ENCODE measurements at regions not wholly inside any gene's neighbourhood (a gene's known extent, or its start where the extent isn't known, plus 50 kb on each side); places are given as distances from the start of the nearest gene placed in this dataset.
"Not testable (repeated sequence)": the region's sequence is repeated elsewhere in the genome, so short reads cannot be mapped to it uniquely, and the experiment has no call there.

GRCh38 chr5:23800307-23800706 is 292.9 kb downstream of the PRDM9 start:
- not testable (repeated sequence) for H3K79me1 ChIP-seq (ENCODE audit: low read depth, low read length); H3K27me3 ChIP-seq (ENCODE audit: control insufficient read depth in 3 of 3, insufficient read depth in 3 of 3, low read depth in 1 of 3, low read length in 3 of 3); H3K36me3 ChIP-seq (replicated peaks in 1 of 2; ENCODE audit: control insufficient read depth in 2 of 2, insufficient read depth in 2 of 2, low read length in 2 of 2); H3K23ac ChIP-seq (ENCODE audit: low read depth, low read length, poor library complexity); H2BK5ac ChIP-seq (ENCODE audit: low read length); H2AK5ac ChIP-seq (ENCODE audit: low read depth, low read length); H3K14ac ChIP-seq (ENCODE audit: low read length); H2BK120ac ChIP-seq (ENCODE audit: low read depth, low read length); H3K9me3 ChIP-seq (replicated peaks in 1 of 2; ENCODE audit: control insufficient read depth in 2 of 2, insufficient read depth in 1 of 2, low read depth in 1 of 2, low read length in 2 of 2); H3K27ac ChIP-seq (replicated peaks; ENCODE audit: low read length); H3K4ac ChIP-seq (ENCODE audit: low read length); DNase-seq (ENCODE audit: low spot score); H3K4me2 ChIP-seq (ENCODE audit: insufficient read depth, low read length, poor library complexity, severe bottlenecking); H2BK15ac ChIP-seq (ENCODE audit: low read length); H4K91ac ChIP-seq (ENCODE audit: low read depth, low read length, poor library complexity); H3K18ac ChIP-seq (ENCODE audit: low read length); H2AFZ ChIP-seq (ENCODE audit: low read length); H2BK12ac ChIP-seq (ENCODE audit: low read length); H3K4me3 ChIP-seq (ENCODE audit: low read length in 2 of 2); H3K4me1 ChIP-seq (ENCODE audit: control insufficient read depth in 2 of 2, insufficient read depth in 1 of 2, low read depth in 1 of 2, low read length in 2 of 2); H4K8ac ChIP-seq (ENCODE audit: low read depth, low read length); H3K9ac ChIP-seq (ENCODE audit: low read depth, low read length, poor library complexity)
- no CpG with 5 or more reads among the region's 4 CpGs for WGBS, 2 donors (ENCODE audit: extremely low coverage in 2 of 2, insufficient read length in 2 of 2, insufficient replicate concordance in 1 of 2)

- no peak overlapping the region for H2BK5ac ChIP-seq (ENCODE audit: low read length)
- no peak for DNase-seq (ENCODE audit: low spot score)
- no peak overlapping the region for H3K4me2 ChIP-seq (ENCODE audit: insufficient read depth, low read length, poor library complexity, severe bottlenecking)
Observed at GRCh38 chr5:23820765-23821471, 313.5 kb downstream of the PRDM9 start.

GRCh38 chr5:23823521-23823920 is 316.1 kb downstream of the PRDM9 start:
- Histone ChIP-seq H4K91ac (ENCODE audit: low read depth, low read length, poor library complexity) (no peak overlapping the region), H2BK120ac (ENCODE audit: low read depth, low read length) (no peak overlapping the region), H3K4me1 (ENCODE audit: control insufficient read depth in 2 of 2, insufficient read depth in 1 of 2, low read depth in 1 of 2, low read length in 2 of 2) (no peaks in the 10 kb centered on the region), H3K27ac (replicated peaks; ENCODE audit: low read length) (no peak overlapping the region), H3K9ac (ENCODE audit: low read depth, low read length, poor library complexity) (no peak overlapping the region), H3K27me3 (ENCODE audit: control insufficient read depth in 3 of 3, insufficient read depth in 3 of 3, low read depth in 1 of 3, low read length in 3 of 3) (no peaks in the 10 kb centered on the region), H2BK15ac (ENCODE audit: low read length) (no peak overlapping the region), H2BK12ac (ENCODE audit: low read length) (no peak overlapping the region), H2AK5ac (ENCODE audit: low read depth, low read length) (no peak overlapping the region), H2BK5ac (ENCODE audit: low read length) (no peak overlapping the region), H3K4ac (ENCODE audit: low read length) (no peak overlapping the region), H3K18ac (ENCODE audit: low read length) (no peak overlapping the region), H3K14ac (ENCODE audit: low read length) (no peak overlapping the region), H3K36me3 (replicated peaks in 1 of 2; ENCODE audit: control insufficient read depth in 2 of 2, insufficient read depth in 2 of 2, low read length in 2 of 2) (no peaks in the 10 kb centered on the region), H2AFZ (ENCODE audit: low read length) (no peak overlapping the region), H3K23ac (ENCODE audit: low read depth, low read length, poor library complexity) (no peak overlapping the region), H4K8ac (ENCODE audit: low read depth, low read length) (no peak overlapping the region), H3K4me2 (ENCODE audit: insufficient read depth, low read length, poor library complexity, severe bottlenecking) (no peak overlapping the region), H3K4me3 (ENCODE audit: low read length in 2 of 2) (no peak overlapping the region), H3K9me3 (replicated peaks in 1 of 2; ENCODE audit: control insufficient read depth in 2 of 2, insufficient read depth in 1 of 2, low read depth in 1 of 2, low read length in 2 of 2) (peaks cover 0 to 2% of the 10 kb centered on the region in 2 donors), H3K79me1 (ENCODE audit: low read depth, low read length) (no peaks in the 10 kb centered on the region)
- DNase-seq (ENCODE audit: low spot score) = no peak
- WGBS, 2 donors (ENCODE audit: extremely low coverage in 2 of 2, insufficient read length in 2 of 2, insufficient replicate concordance in 1 of 2) = no CpG with 5 or more reads among the region's 8 CpGs

More at GRCh38 chr5:23820765-23821471, 313.5 kb downstream of the PRDM9 start:
- Histone ChIP-seq H2AFZ (ENCODE audit: low read length) (no peak overlapping the region), H2AK5ac (ENCODE audit: low read depth, low read length) (no peak overlapping the region), H3K18ac (ENCODE audit: low read length) (no peak overlapping the region), H2BK12ac (ENCODE audit: low read length) (no peak overlapping the region), H3K23ac (ENCODE audit: low read depth, low read length, poor library complexity) (no peak overlapping the region), H3K14ac (ENCODE audit: low read length) (no peak overlapping the region), H4K8ac (ENCODE audit: low read depth, low read length) (no peak overlapping the region), H3K4ac (ENCODE audit: low read length) (no peak overlapping the region), H2BK15ac (ENCODE audit: low read length) (no peak overlapping the region), H2BK120ac (ENCODE audit: low read depth, low read length) (no peak overlapping the region), H3K4me3 (ENCODE audit: low read length in 2 of 2) (no peak overlapping the region), H3K9me3 (replicated peaks in 1 of 2; ENCODE audit: control insufficient read depth in 2 of 2, insufficient read depth in 1 of 2, low read depth in 1 of 2, low read length in 2 of 2) (peaks cover 0 to 2% of the 10 kb centered on the region in 2 donors), H3K27me3 (ENCODE audit: control insufficient read depth in 3 of 3, insufficient read depth in 3 of 3, low read depth in 1 of 3, low read length in 3 of 3) (no peaks in the 10 kb centered on the region), H3K79me1 (ENCODE audit: low read depth, low read length) (no peaks in the 10 kb centered on the region), H3K9ac (ENCODE audit: low read depth, low read length, poor library complexity) (no peak overlapping the region), H3K27ac (replicated peaks; ENCODE audit: low read length) (no peak overlapping the region), H3K4me1 (ENCODE audit: control insufficient read depth in 2 of 2, insufficient read depth in 1 of 2, low read depth in 1 of 2, low read length in 2 of 2) (no peaks in the 10 kb centered on the region), H3K36me3 (replicated peaks in 1 of 2; ENCODE audit: control insufficient read depth in 2 of 2, insufficient read depth in 2 of 2, low read length in 2 of 2) (no peaks in the 10 kb centered on the region), H4K91ac (ENCODE audit: low read depth, low read length, poor library complexity) (no peak overlapping the region)
- WGBS, 2 donors (ENCODE audit: extremely low coverage in 2 of 2, insufficient read length in 2 of 2, insufficient replicate concordance in 1 of 2) = no CpG with 5 or more reads among the region's 5 CpGs

- Histone ChIP-seq H2BK5ac (ENCODE audit: low read length) (no peak overlapping the region), H2AFZ (ENCODE audit: low read length) (no peak overlapping the region), H3K14ac (ENCODE audit: low read length) (no peak overlapping the region), H2BK15ac (ENCODE audit: low read length) (no peak overlapping the region), H3K23ac (ENCODE audit: low read depth, low read length, poor library complexity) (no peak overlapping the region), H3K27me3 (ENCODE audit: control insufficient read depth in 3 of 3, insufficient read depth in 3 of 3, low read depth in 1 of 3, low read length in 3 of 3) (no peaks in the 10 kb centered on the region), H2AK5ac (ENCODE audit: low read depth, low read length) (no peak overlapping the region), H2BK12ac (ENCODE audit: low read length) (no peak overlapping the region), H3K4me3 (ENCODE audit: low read length in 2 of 2) (no peak overlapping the region), H3K79me1 (ENCODE audit: low read depth, low read length) (no peaks in the 10 kb centered on the region), H3K18ac (ENCODE audit: low read length) (no peak overlapping the region), H2BK120ac (ENCODE audit: low read depth, low read length) (no peak overlapping the region), H3K9me3 (replicated peaks in 1 of 2; ENCODE audit: control insufficient read depth in 2 of 2, insufficient read depth in 1 of 2, low read depth in 1 of 2, low read length in 2 of 2) (no peaks in the 10 kb centered on the region), H3K27ac (replicated peaks; ENCODE audit: low read length) (no peak overlapping the region), H3K4me1 (ENCODE audit: control insufficient read depth in 2 of 2, insufficient read depth in 1 of 2, low read depth in 1 of 2, low read length in 2 of 2) (no peaks in the 10 kb centered on the region), H3K9ac (ENCODE audit: low read depth, low read length, poor library complexity) (no peak overlapping the region), H4K8ac (ENCODE audit: low read depth, low read length) (no peak overlapping the region), H3K4me2 (ENCODE audit: insufficient read depth, low read length, poor library complexity, severe bottlenecking) (no peak overlapping the region), H3K4ac (ENCODE audit: low read length) (no peak overlapping the region), H4K91ac (ENCODE audit: low read depth, low read length, poor library complexity) (no peak overlapping the region), H3K36me3 (replicated peaks in 1 of 2; ENCODE audit: control insufficient read depth in 2 of 2, insufficient read depth in 2 of 2, low read length in 2 of 2) (no peaks in the 10 kb centered on the region)
- DNase-seq (ENCODE audit: low spot score) = no peak
- no CpG with 5 or more reads among the region's 5 CpGs for WGBS, 2 donors (ENCODE audit: extremely low coverage in 2 of 2, insufficient read length in 2 of 2, insufficient replicate concordance in 1 of 2)
Observed at GRCh38 chr5:23825196-23825595, 317.8 kb downstream of the PRDM9 start.
